ENCODE measurements at regions not wholly inside any gene's neighbourhood (a gene's known extent, or its start where the extent isn't known, plus 50 kb on each side); places are given as distances from the start of the nearest gene placed in this dataset.

DNA sequence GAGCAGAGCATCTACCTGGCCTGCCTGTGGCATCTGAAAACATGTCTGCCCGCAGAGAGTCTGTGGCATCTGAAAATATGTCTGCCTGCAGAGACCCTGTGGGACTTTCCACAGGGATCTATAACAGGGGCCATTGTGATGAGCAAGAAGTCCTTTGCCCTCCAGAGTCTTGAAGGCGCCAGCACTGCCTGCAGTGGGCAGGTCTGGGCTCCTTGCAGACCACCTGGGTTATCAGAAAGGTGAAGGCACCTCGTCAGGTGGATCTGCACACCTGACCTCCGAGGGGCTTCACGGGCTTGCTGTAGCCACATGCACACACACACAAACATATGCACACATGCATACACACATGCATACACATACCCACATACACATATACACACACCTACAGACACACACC, 189.5 kb upstream of the HDAC4 start:
- TF ChIP-seq, protein P1, sequence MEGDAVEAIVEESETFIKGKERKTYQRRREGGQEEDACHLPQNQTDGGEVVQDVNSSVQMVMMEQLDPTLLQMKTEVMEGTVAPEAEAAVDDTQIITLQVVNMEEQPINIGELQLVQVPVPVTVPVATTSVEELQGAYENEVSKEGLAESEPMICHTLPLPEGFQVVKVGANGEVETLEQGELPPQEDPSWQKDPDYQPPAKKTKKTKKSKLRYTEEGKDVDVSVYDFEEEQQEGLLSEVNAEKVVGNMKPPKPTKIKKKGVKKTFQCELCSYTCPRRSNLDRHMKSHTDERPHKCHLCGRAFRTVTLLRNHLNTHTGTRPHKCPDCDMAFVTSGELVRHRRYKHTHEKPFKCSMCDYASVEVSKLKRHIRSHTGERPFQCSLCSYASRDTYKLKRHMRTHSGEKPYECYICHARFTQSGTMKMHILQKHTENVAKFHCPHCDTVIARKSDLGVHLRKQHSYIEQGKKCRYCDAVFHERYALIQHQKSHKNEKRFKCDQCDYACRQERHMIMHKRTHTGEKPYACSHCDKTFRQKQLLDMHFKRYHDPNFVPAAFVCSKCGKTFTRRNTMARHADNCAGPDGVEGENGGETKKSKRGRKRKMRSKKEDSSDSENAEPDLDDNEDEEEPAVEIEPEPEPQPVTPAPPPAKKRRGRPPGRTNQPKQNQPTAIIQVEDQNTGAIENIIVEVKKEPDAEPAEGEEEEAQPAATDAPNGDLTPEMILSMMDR (IDR thresholded peaks at IDR 0.05): no peak

DNA sequence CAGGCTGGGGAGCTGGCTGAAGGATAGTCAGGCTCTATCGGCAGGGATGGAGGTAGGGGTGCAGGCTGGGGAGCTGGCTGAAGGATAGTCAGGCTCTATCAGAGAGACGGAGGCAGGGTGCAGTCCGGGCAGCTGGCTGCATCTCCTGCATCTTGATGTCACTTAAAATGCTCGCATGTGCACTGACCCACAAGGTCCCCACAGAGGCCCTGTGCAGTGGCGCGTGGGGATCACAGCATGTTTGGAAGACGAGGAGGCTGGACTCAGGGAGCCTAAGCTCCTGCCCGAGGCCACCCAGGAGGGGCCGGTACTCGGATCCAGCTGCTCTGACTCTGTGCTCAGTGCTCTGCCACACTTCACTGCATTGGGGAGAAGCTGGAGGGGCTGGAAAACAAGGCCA, 189.0 kb upstream of the HDAC4 start:
- TF ChIP-seq, protein P1 (IDR thresholded peaks at IDR 0.05): no peak

DNA sequence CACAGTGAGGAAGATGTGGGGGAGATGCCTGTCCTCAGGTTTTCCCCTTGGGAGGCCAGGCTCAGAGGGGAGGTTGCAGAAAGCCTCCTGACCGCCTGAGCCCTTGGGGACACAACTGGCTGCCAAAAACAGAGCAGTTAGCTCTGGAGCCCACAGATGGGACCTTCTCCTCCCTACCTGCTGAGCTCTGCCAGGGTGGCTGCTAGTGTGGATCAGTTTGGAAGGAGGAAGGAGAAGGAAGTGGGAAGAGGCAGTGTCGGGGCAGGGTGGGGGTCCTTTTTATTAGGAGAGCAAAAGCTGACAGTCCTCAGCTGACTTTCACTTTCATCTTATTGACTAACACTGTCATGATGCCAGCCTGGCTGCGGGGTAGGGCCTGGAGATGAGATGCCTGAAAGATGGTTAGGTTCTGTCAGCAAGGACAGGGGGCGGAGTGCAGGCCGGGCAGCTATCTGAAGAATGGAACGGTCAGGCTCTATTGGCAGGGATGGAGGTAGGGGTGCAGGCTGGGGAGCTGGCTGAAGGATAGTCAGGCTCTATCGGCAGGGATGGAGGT, 188.5 kb upstream of the HDAC4 start:
- TF ChIP-seq, protein P1 (IDR thresholded peaks at IDR 0.05): no peak

DNA sequence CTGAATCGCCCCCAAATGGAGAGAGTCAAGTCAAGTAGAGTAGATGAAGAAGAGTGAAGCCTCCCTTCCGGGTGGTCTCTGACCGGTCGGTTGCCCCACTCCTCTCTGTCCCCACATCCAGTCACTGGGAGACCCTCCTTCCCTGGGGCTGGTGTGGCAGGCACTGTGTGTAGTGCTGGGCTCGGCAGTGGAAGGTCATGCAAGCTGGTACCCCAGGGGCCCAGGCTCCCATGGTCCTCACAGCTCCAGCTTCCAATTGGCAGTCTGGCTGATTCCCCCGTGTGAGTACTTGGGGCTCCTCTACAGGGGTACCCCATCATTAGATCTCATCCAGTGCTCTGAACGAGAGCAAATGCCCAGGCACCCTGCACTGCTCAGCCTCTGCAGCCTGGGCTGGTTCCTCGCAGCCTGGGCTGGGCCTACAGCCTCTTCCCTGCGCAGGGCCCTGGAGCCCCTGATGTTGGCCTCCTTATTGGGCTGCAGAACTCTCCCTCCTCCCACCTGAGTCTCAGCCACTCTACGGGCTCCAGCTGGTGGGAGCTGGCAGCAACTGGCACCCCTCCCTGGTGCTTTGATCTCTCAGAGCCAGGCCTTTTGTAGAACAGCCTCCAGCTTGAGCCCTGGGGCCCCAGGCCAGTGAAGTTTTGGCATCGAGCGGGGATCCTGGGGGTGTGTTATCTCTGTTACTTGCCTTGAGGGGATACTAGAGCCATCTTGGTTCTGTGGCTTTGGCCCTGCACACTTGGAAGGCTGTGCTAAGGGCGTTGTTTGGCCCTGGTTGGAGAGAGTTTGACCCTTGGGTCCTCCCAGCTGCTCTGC, 187.8 kb upstream of the HDAC4 start:
- TF ChIP-seq, protein P1 (IDR thresholded peaks at IDR 0.05): no peak

DNA sequence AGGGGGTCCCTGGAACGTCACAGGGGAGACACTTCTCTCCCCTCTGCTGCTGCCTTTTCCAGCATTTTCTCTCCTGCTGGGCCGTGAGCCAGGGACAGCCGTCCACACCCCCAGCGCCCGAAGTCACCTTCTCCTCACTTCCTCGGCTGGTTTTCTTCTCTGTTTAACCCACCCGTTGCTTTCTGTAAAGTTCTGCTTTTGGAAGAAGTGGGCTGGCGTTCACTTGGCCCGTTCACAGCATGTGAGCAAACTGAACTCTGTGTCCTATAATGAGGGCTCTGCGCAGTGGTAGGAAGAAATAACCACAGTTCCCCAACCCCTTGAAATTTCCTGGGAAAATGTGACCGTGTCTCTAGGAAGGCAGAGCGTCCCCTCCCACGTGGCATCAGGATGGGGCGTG, 187.0 kb upstream of the HDAC4 start:
- TF ChIP-seq, protein P1 (IDR thresholded peaks at IDR 0.05): no peak

DNA sequence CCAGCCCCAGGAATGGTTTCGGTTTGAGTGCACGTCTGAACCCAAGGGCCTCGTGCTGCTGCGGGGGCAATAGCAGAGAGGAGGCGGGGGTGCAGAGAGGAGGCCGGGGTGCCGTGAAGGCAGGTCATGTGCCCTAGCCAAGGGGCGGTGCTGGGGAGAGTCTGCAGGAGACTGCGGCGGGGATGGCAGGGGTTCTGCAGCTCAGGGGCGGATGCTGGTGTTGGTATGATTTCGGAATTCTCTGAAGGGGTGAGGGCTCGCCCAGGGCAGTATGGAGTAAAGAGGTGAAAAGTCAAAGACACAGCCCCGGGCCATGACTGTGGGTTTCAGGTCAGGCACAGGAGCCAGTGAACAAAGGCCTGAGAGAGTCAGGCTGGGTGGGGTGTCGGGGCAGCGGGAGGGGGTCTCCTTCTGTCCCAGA, 186.5 kb upstream of the HDAC4 start:
- TF ChIP-seq, protein P1 (IDR thresholded peaks at IDR 0.05): no peak

DNA sequence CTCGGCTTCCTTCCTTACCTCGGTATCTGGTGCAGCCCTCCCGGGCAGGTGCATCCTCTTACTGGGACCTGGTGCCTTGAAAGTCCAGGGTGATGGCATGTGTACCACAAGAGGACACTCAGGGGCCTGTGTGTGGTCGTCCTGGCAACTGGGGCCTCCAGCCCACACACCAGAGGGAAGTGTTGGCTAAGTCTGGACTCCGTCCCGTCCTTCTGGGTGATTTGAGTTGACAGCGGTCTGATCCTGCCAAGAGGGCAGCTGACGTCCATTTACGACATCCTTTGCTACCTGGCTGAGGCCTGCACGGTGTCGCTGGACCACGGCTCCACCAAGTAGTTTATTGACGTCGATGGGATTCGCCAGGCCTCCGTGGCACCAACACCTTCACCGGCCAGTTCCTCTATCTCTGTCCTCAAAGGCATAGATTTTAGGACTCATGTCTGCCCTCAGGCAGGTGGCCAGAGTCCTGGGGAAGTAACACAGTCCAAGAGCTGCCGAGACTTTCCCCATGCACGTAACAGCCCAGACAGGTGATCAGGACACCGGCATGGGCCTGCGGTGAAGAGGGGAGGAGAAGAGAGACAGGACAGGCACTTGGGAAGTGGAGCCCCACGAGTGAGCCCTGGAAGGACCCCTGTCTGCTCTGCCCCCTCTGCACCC, 186.0 kb upstream of the HDAC4 start:
- TF ChIP-seq, protein P1 (IDR thresholded peaks at IDR 0.05): no peak
